Caco-2 (cell line): ENCODE measurements at regions not wholly inside any gene's neighbourhood (a gene's known extent, or its start where the extent isn't known, plus 50 kb on each side); places are given as distances from the start of the nearest gene placed in this dataset.
"Not testable (repeated sequence)": the region's sequence is repeated elsewhere in the genome, so short reads cannot be mapped to it uniquely, and the experiment has no call there.

Source experiments
- BruUV-seq: library from RNA; stranded (reverse); fragments of 400-500 nt; replicated peaks from 2 replicates; lab custom pipeline; 2021; lab: Mats Ljungman, UMichigan
- CTCF ChIA-PET: fragments of 300-600 bp; sonication (Branson Sonifier 250); formaldehyde crosslinking; loops from one replicate; lab custom pipeline; 2022; ENCODE audit warnings: antibody characterized with exemption; lab: Charles Lee
- POLR2A ChIA-PET: fragments of 300-600 bp; sonication (Branson Sonifier 250); formaldehyde crosslinking; loops from one replicate; lab custom pipeline; 2022; ENCODE audit warnings: antibody characterized with exemption; lab: Charles Lee
- DNase-seq, 2 experiments: peaks; one replicate each; pipeline versions ENCODE4 v3.0.0 to v3.0.0-alpha.2; 2020 to 2022
- H3K27me3 ChIP-seq: replicated peaks from 2 replicates; pipeline ENCODE4 v1.6.0; 2011; ENCODE audit warnings: low read length; ENCODE audit not compliant: control insufficient read depth, insufficient read depth
- H3K36me3 ChIP-seq: 2 replicates; pipeline ENCODE4 v1.5.1; 2011; ENCODE audit warnings: low read length; ENCODE audit not compliant: control insufficient read depth, insufficient read depth
- H3K4me1 ChIP-seq: fragments of 250-450 bp; sonication (Bioruptor Pico); 2 replicates; pipeline ENCODE4 v1.5.1; 2020; ENCODE audit warnings: mild to moderate bottlenecking
- H3K4me3 ChIP-seq: 2 replicates; pipeline ENCODE4 v1.5.1; 2011; ENCODE audit warnings: low read depth, mild to moderate bottlenecking, control low read depth, low read length
- H3K9me3 ChIP-seq: fragments of 250-450 bp; sonication (Bioruptor Pico); 2 replicates; pipeline ENCODE4 v1.5.1; 2020; ENCODE audit warnings: mild to moderate bottlenecking, moderate library complexity
- H3K27ac Mint-ChIP-seq: one replicate; pipeline ENCODE4 v1.8.0; 2022; ENCODE audit warnings: mixed read lengths; ENCODE audit not compliant: unreplicated experiment
- H3K27me3 Mint-ChIP-seq: one replicate; pipeline ENCODE4 v1.8.0; 2022; ENCODE audit warnings: mixed read lengths; ENCODE audit not compliant: insufficient read depth, unreplicated experiment
- H3K36me3 Mint-ChIP-seq: one replicate; pipeline ENCODE4 v1.8.0; 2022; ENCODE audit warnings: mild to moderate bottlenecking, mixed read lengths; ENCODE audit not compliant: insufficient read depth, unreplicated experiment
- H3K4me1 Mint-ChIP-seq: one replicate; pipeline ENCODE4 v1.8.0; 2022; ENCODE audit warnings: low read depth, mixed read lengths; ENCODE audit not compliant: unreplicated experiment
- H3K4me3 Mint-ChIP-seq: one replicate; pipeline ENCODE4 v1.8.0; 2022; ENCODE audit warnings: mild to moderate bottlenecking, moderate library complexity, mixed read lengths; ENCODE audit not compliant: unreplicated experiment
- H3K9me3 Mint-ChIP-seq: one replicate; pipeline ENCODE4 v1.8.0; 2022; ENCODE audit warnings: mixed read lengths; ENCODE audit not compliant: unreplicated experiment
- intact Hi-C: fragments of 100-400 bp; cut with micrococcal nuclease; formaldehyde crosslinking; loops from one replicate; pipeline ENCODE4 v1.10.0; 2022; ENCODE audit not compliant: unreplicated experiment

GRCh38 chr1:144516172-144516571 is 54.7 kb upstream of the NBPF15 start:
- H3K4me3 ChIP-seq, H3K36me3 Mint-ChIP-seq, CTCF ChIA-PET: not testable (repeated sequence)

DNA sequence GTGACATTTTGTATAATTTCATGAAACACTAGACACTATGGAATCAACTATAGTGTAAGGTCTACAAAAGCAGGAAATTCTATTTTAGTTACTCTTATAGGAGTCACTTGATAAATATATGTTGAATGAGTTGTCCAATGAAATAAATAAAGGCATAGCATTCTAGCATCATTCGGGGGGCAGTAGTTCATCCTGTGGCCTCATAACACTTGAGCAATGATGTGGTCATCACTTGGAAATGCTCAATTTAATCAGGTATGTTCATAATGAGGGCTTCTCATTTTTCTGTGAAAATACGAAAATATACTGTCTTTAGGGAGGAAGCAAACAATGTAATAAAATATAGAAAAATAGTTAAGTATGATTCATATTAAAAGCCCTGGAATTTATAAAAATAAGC is 55.4 kb upstream of the NBPF15 start:
- not testable (repeated sequence) for H3K4me3 Mint-ChIP-seq, DNase-seq

More at GRCh38 chr1:144516172-144516571, 54.7 kb upstream of the NBPF15 start:
- H3K27ac Mint-ChIP-seq, H3K4me3 Mint-ChIP-seq, DNase-seq, H3K36me3 ChIP-seq, H3K9me3 Mint-ChIP-seq, H3K27me3 ChIP-seq, H3K9me3 ChIP-seq, intact Hi-C loops, BruUV-seq, H3K4me1 ChIP-seq, H3K27me3 Mint-ChIP-seq, POLR2A ChIA-PET, H3K4me1 Mint-ChIP-seq: not testable (repeated sequence)

GRCh38 chr1:144518439-144518838 is 57.0 kb upstream of the NBPF15 start:
- H3K9me3 ChIP-seq, H3K27me3 ChIP-seq, intact Hi-C loops, H3K36me3 Mint-ChIP-seq, H3K4me3 ChIP-seq, BruUV-seq, H3K4me1 Mint-ChIP-seq, DNase-seq, CTCF ChIA-PET, H3K9me3 Mint-ChIP-seq, POLR2A ChIA-PET, H3K36me3 ChIP-seq, H3K27ac Mint-ChIP-seq, H3K4me3 Mint-ChIP-seq, H3K4me1 ChIP-seq, H3K27me3 Mint-ChIP-seq: not testable (repeated sequence)

More for the DNA sequence above, 55.4 kb upstream of the NBPF15 start:
- POLR2A ChIA-PET, H3K9me3 ChIP-seq, H3K27me3 ChIP-seq, H3K4me1 ChIP-seq, intact Hi-C loops, H3K4me1 Mint-ChIP-seq, BruUV-seq, H3K36me3 Mint-ChIP-seq, H3K36me3 ChIP-seq, H3K4me3 ChIP-seq, H3K27me3 Mint-ChIP-seq, CTCF ChIA-PET, H3K9me3 Mint-ChIP-seq, H3K27ac Mint-ChIP-seq: not testable (repeated sequence)

DNA sequence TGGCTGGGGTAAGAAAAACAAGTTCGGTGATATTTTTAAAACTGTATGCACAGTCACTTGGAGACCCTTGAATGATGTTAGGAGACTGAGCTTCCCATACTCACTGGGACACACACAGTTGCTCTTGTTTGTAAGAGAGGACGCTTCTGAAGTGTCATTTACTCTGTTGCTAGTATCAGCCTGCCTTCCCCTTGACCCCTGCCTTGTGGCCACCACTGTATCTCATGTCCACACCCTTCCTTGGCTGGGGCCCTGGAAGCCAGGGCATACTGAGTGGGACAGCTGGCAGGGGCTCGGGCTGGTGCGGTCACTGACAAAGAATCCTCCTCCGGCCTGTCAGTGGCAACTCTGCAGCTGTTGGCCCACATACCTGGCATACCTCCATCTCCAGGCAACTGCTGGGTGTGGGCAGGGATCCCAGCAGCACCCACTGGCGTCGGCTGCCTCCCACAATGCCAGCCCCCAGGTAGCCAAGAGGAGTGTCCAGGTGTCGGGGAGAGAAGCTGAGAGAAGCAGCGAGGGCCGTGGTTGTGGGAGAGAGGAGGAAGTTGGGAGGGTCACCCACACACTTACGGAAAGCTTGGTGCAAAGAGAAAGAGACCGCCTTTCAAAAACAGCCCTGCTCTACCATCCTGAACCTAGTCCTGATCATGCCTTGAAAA is 58.2 kb upstream of the NBPF15 start:
- H3K27ac Mint-ChIP-seq, H3K4me1 Mint-ChIP-seq, H3K36me3 Mint-ChIP-seq, H3K4me1 ChIP-seq, H3K4me3 ChIP-seq, H3K27me3 Mint-ChIP-seq, BruUV-seq, CTCF ChIA-PET, H3K9me3 ChIP-seq, POLR2A ChIA-PET, H3K36me3 ChIP-seq, H3K4me3 Mint-ChIP-seq, DNase-seq, H3K9me3 Mint-ChIP-seq, intact Hi-C loops, H3K27me3 ChIP-seq: not testable (repeated sequence)

DNA sequence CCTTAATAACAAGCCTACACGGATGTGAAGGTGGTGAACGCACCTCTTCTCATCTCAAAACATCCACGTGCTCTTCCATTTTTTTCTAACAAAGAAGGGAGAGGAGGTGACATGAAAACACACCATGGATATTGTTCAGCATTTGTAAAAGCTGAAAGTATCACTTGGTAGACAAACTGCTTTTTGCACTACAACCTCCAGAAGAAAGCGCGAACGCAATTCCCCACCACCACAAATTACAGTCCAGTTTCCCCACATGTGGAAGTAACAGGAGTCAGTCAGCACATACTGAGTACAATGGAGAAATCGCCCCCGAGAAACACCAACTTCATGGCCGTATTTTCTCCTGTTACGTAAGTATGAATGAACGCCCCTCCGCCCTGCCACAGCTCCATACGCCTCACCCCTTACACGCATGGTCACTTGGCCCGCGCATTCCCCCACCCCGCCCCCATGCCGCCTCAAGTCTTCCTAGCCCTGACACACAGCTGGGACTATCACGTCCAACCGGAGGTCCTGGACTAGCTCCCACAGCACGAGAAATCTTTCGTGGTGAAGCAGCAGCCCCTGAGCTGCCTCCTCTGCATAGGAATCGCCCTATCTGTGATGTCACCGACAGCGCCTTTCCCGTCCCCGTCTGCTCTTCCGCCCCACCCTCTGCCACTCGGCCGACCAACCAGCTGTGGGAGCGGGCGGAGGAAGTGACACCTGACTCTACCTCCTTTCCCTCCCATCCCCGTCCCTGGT is 62.4 kb upstream of the NBPF15 start:
- H3K36me3 Mint-ChIP-seq, CTCF ChIA-PET, H3K27me3 Mint-ChIP-seq, H3K27me3 ChIP-seq, H3K9me3 ChIP-seq, DNase-seq, intact Hi-C loops, H3K27ac Mint-ChIP-seq, H3K9me3 Mint-ChIP-seq, POLR2A ChIA-PET, BruUV-seq, H3K4me3 Mint-ChIP-seq, H3K4me1 ChIP-seq, H3K36me3 ChIP-seq, H3K4me1 Mint-ChIP-seq, H3K4me3 ChIP-seq: not testable (repeated sequence)
